Gastroesophageal sphincter (tissue), 3 donors: ENCODE measurements at regions not wholly inside any gene's neighbourhood (a gene's known extent, or its start where the extent isn't known, plus 50 kb on each side); places are given as distances from the start of the nearest gene placed in this dataset.

ENCODE experiments used
- CTCF ChIP-seq, 4 experiments: fragments of 200-600 bp in 2 of 4; fragments of 450-650 bp in 2 of 4; sonication (generic) in 1 of 4; IDR thresholded peaks; one replicate each; pipeline ENCODE4 v1.5.1; 2017 to 2019; ENCODE audit warnings: antibody characterized with exemption in 4 of 4, mild to moderate bottlenecking in 2 of 4, moderate library complexity in 2 of 4
- EP300 ChIP-seq: sonication (generic); formaldehyde crosslinking; IDR thresholded peaks from one replicate; pipeline ENCODE4 v1.6.1; 2017; ENCODE audit warnings: antibody characterized with exemption, mild to moderate bottlenecking
- POLR2A ChIP-seq, 2 donors: fragments of 450-650 bp; IDR thresholded peaks; one replicate each; pipeline ENCODE4 v1.6.1; 2017; ENCODE audit warnings: antibody characterized with exemption in 2 of 2, mild to moderate bottlenecking in 2 of 2, moderate library complexity in 1 of 2
- POLR2AphosphoS5 ChIP-seq: sonication (generic); formaldehyde crosslinking; IDR thresholded peaks from one replicate; pipeline ENCODE4 v1.6.1; 2017; ENCODE audit warnings: antibody characterized with exemption

DNA sequence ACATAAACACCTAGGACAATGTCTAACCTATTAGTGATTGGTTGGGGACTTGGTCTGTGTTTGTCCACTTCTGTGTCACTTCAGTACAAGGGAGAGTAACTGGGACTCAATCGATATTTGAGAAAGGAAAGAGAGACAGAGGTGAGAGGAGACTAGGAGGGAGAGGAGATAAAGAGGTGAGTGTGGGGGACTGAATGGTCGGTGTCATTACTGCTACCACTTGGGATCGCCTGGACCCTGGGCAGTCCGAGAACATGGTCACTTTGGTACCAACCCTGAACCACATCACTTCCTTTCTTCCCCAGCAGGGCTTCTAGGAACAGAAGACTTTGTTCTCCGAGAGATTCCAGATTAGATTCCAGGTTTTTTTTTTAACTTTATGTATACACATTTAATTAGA, 63.7 kb downstream of the GPR6 start:
- no peak for TF ChIP-seq CTCF (IDR thresholded peaks at IDR 0.05)
- TF ChIP-seq POLR2A (IDR thresholded peaks at IDR 0.05): no peak
- no peak for TF ChIP-seq POLR2AphosphoS5
- TF ChIP-seq EP300: no peak
